ENCODE measurements at regions not wholly inside any gene's neighbourhood (a gene's known extent, or its start where the extent isn't known, plus 50 kb on each side); places are given as distances from the start of the nearest gene placed in this dataset.

GRCh38 chr2:145739681-145740080 is 1219.8 kb upstream of the ZEB2 start:
- no peak for ATAC-seq
- Histone ChIP-seq H3K4me1 (peaks cover under 1 to 11% of the 10 kb centered on the region in 2 donors), H3K27ac (no peak overlapping the region), H3K36me3 (no peaks in the 10 kb centered on the region), H3K27me3 (no peaks in the 10 kb centered on the region), H3K4me3 (no peak overlapping the region), H3K9me3 (no peaks in the 10 kb centered on the region)
- TF ChIP-seq CTCF (IDR thresholded peaks at IDR 0.05): no peak
- no peak for DNase-seq
- intact Hi-C loops (cut with DNase I): no loop called here

- no peaks in the 10 kb centered on the region for H3K9me3 ChIP-seq
- no peaks in the 10 kb centered on the region for H3K4me1 ChIP-seq
- no peak overlapping the region for H3K27ac ChIP-seq
- DNase-seq (no peak), ATAC-seq (no peak)
- no peak for TF ChIP-seq CTCF (IDR thresholded peaks at IDR 0.05)
- no peaks in the 10 kb centered on the region for H3K36me3 ChIP-seq
- intact Hi-C loops (cut with DNase I): no loop called here
- H3K27me3 ChIP-seq: no peaks in the 10 kb centered on the region
- H3K4me3 ChIP-seq: no peak overlapping the region
Observed at GRCh38 chr2:145736871-145737270, 1217.0 kb upstream of the ZEB2 start.

GRCh38 chr2:145731467-145731866 is 1211.5 kb upstream of the ZEB2 start:
- Histone ChIP-seq H3K27ac (no peak overlapping the region), H3K9me3 (no peaks in the 10 kb centered on the region), H3K36me3 (no peaks in the 10 kb centered on the region), H3K27me3 (no peaks in the 10 kb centered on the region), H3K4me1 (no peaks in the 10 kb centered on the region), H3K4me3 (no peak overlapping the region)
- intact Hi-C loops (cut with DNase I): no loop called here
- DNase-seq (no peak), ATAC-seq (no peak)
- TF ChIP-seq CTCF (IDR thresholded peaks at IDR 0.05): no peak

- no peak overlapping the region for H3K27ac ChIP-seq
- intact Hi-C loops (cut with DNase I): no loop called here
- ATAC-seq (no peak), DNase-seq (no peak)
- no peak for TF ChIP-seq CTCF (IDR thresholded peaks at IDR 0.05)
- H3K9me3 ChIP-seq: no peaks in the 10 kb centered on the region
- H3K4me3 ChIP-seq: no peak overlapping the region
- H3K4me1 ChIP-seq: no peaks in the 10 kb centered on the region
- H3K27me3 ChIP-seq: no peaks in the 10 kb centered on the region
- no peaks in the 10 kb centered on the region for H3K36me3 ChIP-seq
Observed at GRCh38 chr2:145729993-145730770, 1210.3 kb upstream of the ZEB2 start.

- H3K4me3 ChIP-seq: no peak overlapping the region
- H3K4me1 ChIP-seq: no peaks in the 10 kb centered on the region
- no peaks in the 10 kb centered on the region for H3K36me3 ChIP-seq
- H3K27me3 ChIP-seq: no peaks in the 10 kb centered on the region
- H3K9me3 ChIP-seq: no peaks in the 10 kb centered on the region
- intact Hi-C loops (cut with DNase I): no loop called here
- ATAC-seq (peak; percentile 53), DNase-seq (no peak)
- TF ChIP-seq CTCF (IDR thresholded peaks at IDR 0.05): no peak
- H3K27ac ChIP-seq: no peak overlapping the region
Observed at GRCh38 chr2:145729481-145729880, 1209.6 kb upstream of the ZEB2 start.

Data from left lung (tissue), 4 donors.